H54 (cell line): ENCODE measurements at regions not wholly inside any gene's neighbourhood (a gene's known extent, or its start where the extent isn't known, plus 50 kb on each side); places are given as distances from the start of the nearest gene placed in this dataset.

Experiments used
- DNase-seq: peaks from one replicate; pipeline ENCODE4 v3.0.0; 2011; ENCODE audit warnings: low spot score, mixed read lengths; ENCODE audit not compliant: insufficient read length
- FAIRE-seq: peaks from 3 replicates; lab custom pipeline; 2011; peaks lifted over from hg19 to GRCh38; lab: Jason Lieb, UNC
- POLR2A ChIP-seq: IDR thresholded peaks from 2 replicates; pipeline ENCODE4 v1.6.1; 2011; ENCODE audit warnings: low read depth, mild to moderate bottlenecking, low read length

GRCh38 chr21:14598065-14598464 is 52.0 kb upstream of the SAMSN1 start:
- DNase-seq (no peak), FAIRE-seq (no peak)
- no peak for TF ChIP-seq POLR2A
